Stimulated activated CD4-positive, alpha-beta T cell treated with anti-CD3 and anti-CD28 coated beads, TNF-alpha, amount 100 ng/mL, for 1 hour (primary cell): ENCODE measurements at regions not wholly inside any gene's neighbourhood (a gene's known extent, or its start where the extent isn't known, plus 50 kb on each side); places are given as distances from the start of the nearest gene placed in this dataset.

Experiments
- DNase-seq, 3 donors: peaks; one replicate each; pipeline ENCODE4 v3.0.0-alpha.2; 2020; ENCODE audit warnings: low read depth in 3 of 3, low spot score in 1 of 3

- DNase-seq: no peak
These were observed 262.5 kb downstream of the GALR1 start for GRCh38 chr18:77512152-77512551.

- DNase-seq: no peak
These were observed 268.3 kb downstream of the GALR1 start for GRCh38 chr18:77517901-77518300.

GRCh38 chr18:77520767-77521166 lies 271.1 kb downstream of the GALR1 start:
- DNase-seq: no peak

DNA sequence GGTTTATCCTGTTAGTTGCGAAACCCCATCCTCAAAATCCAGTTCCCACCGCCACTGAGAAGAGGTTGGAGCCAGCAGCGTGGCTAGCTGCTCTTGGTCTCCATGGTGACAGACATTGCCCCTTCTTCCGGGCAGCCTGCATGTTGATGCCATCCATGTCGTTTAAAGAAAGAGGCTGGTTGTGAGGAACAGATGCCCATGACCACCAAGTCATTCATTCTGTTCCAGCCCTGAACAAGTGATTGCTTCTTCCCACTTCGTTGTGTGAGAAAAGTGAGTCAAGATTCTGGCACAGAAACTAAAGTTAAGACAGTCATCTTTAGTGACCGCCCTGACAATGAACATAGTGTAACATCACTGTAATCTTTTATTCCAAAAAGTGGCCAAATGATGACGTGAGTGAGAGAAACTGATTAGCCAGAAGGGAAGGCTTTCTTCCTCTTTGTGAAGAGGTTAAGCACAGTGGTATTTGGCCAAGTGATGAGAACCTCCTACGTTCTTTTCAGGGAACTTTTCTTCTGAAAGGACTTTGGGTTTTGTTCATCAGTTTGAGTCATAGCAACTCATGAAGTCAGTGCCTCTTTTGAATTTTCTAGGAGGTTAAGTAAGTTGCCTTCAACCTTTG lies 272.5 kb downstream of the GALR1 start:
- DNase-seq: no peak

DNA sequence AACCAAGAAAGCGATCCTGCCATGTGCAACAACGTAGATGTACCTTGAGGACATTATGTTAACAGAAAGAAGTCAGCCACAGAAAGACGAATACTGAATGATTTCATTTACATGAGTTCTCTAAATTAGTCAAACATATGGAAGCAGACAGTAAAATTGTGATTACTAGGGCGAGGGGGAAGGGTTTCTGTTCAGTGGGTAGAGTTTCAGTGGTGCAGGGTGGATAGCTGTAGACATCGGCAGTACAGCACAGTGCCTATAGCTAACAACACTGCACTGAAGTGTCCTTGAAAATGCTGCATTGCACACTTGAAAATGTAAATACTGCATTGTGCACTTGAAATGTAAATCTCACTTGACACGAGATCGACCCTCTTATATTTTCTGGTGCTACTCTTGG lies 275.3 kb downstream of the GALR1 start:
- no peak for DNase-seq

DNA sequence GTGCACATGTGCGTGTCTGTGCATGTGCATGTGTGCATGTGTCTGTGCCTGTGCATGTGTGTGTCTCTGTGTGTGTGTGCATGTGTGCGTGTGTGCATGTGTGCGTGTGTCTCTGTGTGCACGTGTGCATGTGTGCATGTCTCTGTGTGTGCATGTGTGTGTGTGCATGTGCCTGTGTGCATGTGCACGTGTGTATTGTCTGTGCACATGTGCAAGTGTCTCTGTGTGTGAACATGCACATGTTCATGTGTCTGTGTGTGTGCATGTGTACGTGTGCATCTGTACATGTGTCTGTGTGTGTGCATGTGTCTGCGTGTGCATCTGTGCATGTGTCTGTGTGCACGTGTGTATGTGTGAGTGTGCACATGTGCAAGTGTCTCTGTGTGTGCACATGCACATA lies 277.3 kb downstream of the GALR1 start:
- no peak for DNase-seq

DNA sequence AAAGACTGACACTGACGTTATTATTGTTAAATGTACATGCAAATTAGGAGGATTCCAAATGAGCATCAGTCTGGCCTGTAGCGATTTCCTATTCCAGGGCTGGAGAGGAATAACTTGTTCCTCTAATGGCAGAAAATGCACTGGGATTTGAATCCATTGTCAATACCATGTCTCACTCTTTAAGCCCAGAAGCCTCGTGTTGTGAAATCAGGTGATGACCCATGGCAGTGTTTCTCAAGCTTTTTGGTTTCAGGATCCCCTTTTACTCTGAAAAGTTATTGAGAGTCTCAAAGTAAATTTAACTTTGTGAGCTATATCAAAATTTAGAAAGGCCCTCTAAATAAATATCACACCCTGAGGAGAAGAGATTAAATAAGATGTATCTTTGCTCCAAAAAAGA lies 279.2 kb downstream of the GALR1 start:
- DNase-seq: no peak

GRCh38 chr18:77529492-77530176 lies 280.0 kb downstream of the GALR1 start:
- no peak for DNase-seq

GRCh38 chr18:77530732-77531131 lies 281.1 kb downstream of the GALR1 start:
- DNase-seq: no peak

GRCh38 chr18:77539860-77540259 lies 290.2 kb downstream of the GALR1 start:
- no peak for DNase-seq

DNA sequence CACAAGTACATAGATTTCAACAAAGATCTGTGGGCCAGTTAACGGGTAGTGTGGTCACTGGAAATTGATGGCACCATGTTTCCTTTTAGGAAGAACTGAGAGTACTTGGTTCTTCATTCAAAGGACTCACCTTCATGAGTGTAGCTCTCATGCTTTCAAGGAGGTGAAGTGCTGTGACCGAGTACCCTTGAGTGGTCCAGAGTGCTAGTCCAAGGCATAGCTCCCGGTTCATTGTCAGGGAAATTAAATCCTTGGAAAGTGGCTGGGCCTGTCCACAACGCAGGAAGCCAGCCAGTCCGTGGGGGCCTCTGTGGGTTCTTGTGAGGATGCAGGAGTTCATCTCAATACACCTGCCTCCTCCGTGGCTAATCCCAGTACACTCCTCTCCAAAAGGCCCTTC lies 295.1 kb downstream of the GALR1 start:
- no peak for DNase-seq

- DNase-seq: no peak
These were observed 298.1 kb downstream of the GALR1 start for GRCh38 chr18:77547757-77548156.

- DNase-seq: no peak
These were observed 299.3 kb downstream of the GALR1 start for GRCh38 chr18:77548790-77549420.

- no peak for DNase-seq
These were observed 301.0 kb downstream of the GALR1 start for GRCh38 chr18:77550625-77551024.

GRCh38 chr18:77551055-77551454 lies 301.4 kb downstream of the GALR1 start:
- DNase-seq: no peak

- DNase-seq: no peak
These were observed 303.3 kb downstream of the GALR1 start for GRCh38 chr18:77552945-77553344.

- no peak for DNase-seq
These were observed 304.4 kb downstream of the GALR1 start for GRCh38 chr18:77554061-77554460.

DNA sequence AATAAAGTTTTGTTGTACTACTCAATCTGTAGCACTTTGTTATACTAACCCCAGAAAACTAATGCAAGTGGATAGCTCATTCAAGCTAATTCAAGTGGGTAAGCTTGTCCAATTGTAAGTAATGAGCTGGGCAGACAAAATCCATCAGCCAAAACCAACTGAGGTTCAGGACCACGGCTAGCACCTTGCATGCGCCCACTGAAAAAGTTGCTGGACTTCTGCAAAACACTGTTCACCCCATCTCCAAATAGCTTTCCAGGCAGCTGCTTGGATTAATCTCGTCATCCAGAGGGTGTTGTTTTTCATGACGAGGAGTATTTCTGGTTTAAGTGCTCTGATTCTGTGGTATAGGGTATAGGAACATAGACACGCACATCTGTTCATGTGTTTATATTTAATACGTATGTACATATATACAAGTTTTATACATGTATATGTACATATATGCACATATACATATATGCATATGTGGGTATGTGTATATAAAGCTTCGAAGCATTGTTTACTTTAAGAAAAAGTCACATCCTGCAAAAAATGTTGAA lies 307.5 kb downstream of the GALR1 start:
- no peak for DNase-seq

- no peak for DNase-seq
These were observed 309.7 kb downstream of the GALR1 start for GRCh38 chr18:77559274-77559910.

- DNase-seq: no peak
These were observed 310.8 kb downstream of the GALR1 start for GRCh38 chr18:77560341-77560992.

DNA sequence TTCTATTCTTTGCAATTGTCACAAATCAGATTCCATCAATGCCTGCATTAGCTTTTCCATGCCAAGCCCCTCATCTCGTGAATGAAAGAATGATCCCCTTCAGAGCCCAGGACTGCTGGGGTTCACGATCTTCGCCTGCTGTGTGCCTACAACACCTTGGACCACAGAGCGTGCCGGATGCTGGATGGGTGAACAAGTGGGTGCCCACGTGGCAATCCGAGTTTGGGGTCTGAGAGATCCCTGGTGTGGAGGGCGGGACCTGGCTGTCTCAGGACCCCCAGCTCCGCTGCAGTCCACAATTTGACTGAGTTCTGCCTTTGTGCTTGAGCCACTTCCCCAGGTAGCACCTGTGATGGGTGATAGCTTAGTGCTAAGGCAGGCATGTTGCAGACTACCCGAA lies 317.0 kb downstream of the GALR1 start:
- DNase-seq: no peak
